SK-N-SH (cell line): ENCODE measurements at regions not wholly inside any gene's neighbourhood (a gene's known extent, or its start where the extent isn't known, plus 50 kb on each side); places are given as distances from the start of the nearest gene placed in this dataset.

Source experiments
- CTCF ChIA-PET: fragments of 300-600, 350-600 bp; formaldehyde crosslinking; extraction: SDS; loops from one replicate; lab custom pipeline; 2021; lab: Yijun Ruan, JAX
- POLR2A ChIA-PET: fragments of 350-600 bp; sonication (Branson Sonifier 250); formaldehyde crosslinking; extraction: SDS; loops from one replicate; lab custom pipeline; 2020; ENCODE audit warnings: antibody characterized with exemption, inconsistent platforms; lab: Yijun Ruan, JAX
- DNase-seq: peaks from one replicate; pipeline ENCODE4 v3.0.0; 2012
- H2AFZ ChIP-seq: fragments of 200-600 bp; sonication (generic); 2 replicates; pipeline ENCODE4 v1.8.1; 2016; ENCODE audit warnings: antibody characterized with exemption, mild to moderate bottlenecking, low read depth
- H3F3A ChIP-seq: fragments of 200-600 bp; sonication (generic); replicated peaks from 2 replicates; pipeline ENCODE3; 2016; ENCODE audit warnings: antibody characterized with exemption, mild to moderate bottlenecking; ENCODE audit not compliant: insufficient read depth
- H3K27ac ChIP-seq, 2 experiments: fragments of 200-500 bp in 1 of 2; fragments of 200-600 bp in 1 of 2; sonication (Bioruptor generic) in 1 of 2; sonication (generic), shearing (Covaris generic) in 1 of 2; 2 replicates each; pipeline versions ENCODE4 v1.5.1 to v1.6.1; 2014 to 2016; ENCODE audit warnings: low read depth in 2 of 2, inconsistent platforms in 1 of 2, low read length in 1 of 2, mild to moderate bottlenecking in 1 of 2, mixed read lengths in 1 of 2
- H3K27me3 ChIP-seq: fragments of 200-600 bp; sonication (generic), shearing (Covaris generic); 2 replicates; pipeline ENCODE4 v1.6.1; 2016; ENCODE audit warnings: mixed run types; ENCODE audit not compliant: insufficient read depth
- H3K36me3 ChIP-seq, 2 experiments: fragments of 200-500 bp in 1 of 2; fragments of 200-600 bp in 1 of 2; sonication (Bioruptor generic) in 1 of 2; sonication (generic) in 1 of 2; replicated peaks in 1 of 2; 2 replicates each; pipeline versions ENCODE3 to v1.5.1; 2014 to 2016; ENCODE audit warnings: low read length in 1 of 2, mild to moderate bottlenecking in 1 of 2; ENCODE audit not compliant: insufficient read depth in 2 of 2, control insufficient read depth in 1 of 2
- H3K4me1 ChIP-seq, 2 experiments: fragments of 200-500 bp in 1 of 2; fragments of 200-600 bp in 1 of 2; sonication (Bioruptor generic) in 1 of 2; sonication (generic), shearing (Covaris generic) in 1 of 2; 2 replicates each; pipeline versions ENCODE4 v1.5.1 to v1.6.1; 2014 to 2016; ENCODE audit warnings: low read depth in 1 of 2, low read length in 1 of 2, mixed run types in 1 of 2; ENCODE audit not compliant: insufficient read depth in 2 of 2, control insufficient read depth in 1 of 2
- H3K4me2 ChIP-seq: fragments of 200-600 bp; sonication (generic), shearing (Covaris generic); 2 replicates; pipeline ENCODE4 v1.6.1; 2017; ENCODE audit warnings: mixed run types
- H3K4me3 ChIP-seq, 2 experiments: fragments of 200-500 bp in 1 of 2; fragments of 200-600 bp in 1 of 2; sonication (Bioruptor generic) in 1 of 2; sonication (generic), shearing (Covaris generic) in 1 of 2; 2 replicates each; pipeline versions ENCODE4 v1.5.1 to v1.8.1; 2014 to 2016; ENCODE audit warnings: low read depth in 2 of 2, inconsistent platforms in 1 of 2, low read length in 1 of 2, mild to moderate bottlenecking in 1 of 2, mixed read lengths in 1 of 2, moderate library complexity in 1 of 2
- H3K79me2 ChIP-seq: fragments of 200-600 bp; sonication (generic); 2 replicates; pipeline ENCODE4 v1.8.1; 2017; ENCODE audit warnings: mild to moderate bottlenecking; ENCODE audit not compliant: insufficient read depth
- H3K9ac ChIP-seq: fragments of 200-600 bp; sonication (generic); 2 replicates; pipeline ENCODE4 v1.6.1; 2017; ENCODE audit warnings: mixed run types
- H3K9me2 ChIP-seq: fragments of 200-600 bp; sonication (generic); 2 replicates; pipeline ENCODE4 v1.6.1; 2017; ENCODE audit warnings: mixed run types
- H3K9me3 ChIP-seq: fragments of 200-600 bp; sonication (generic); 2 replicates; pipeline ENCODE4 v1.6.1; 2017; ENCODE audit warnings: mixed run types, mild to moderate bottlenecking, moderate library complexity
- H4K20me1 ChIP-seq: fragments of 200-600 bp; sonication (generic); 2 replicates; pipeline ENCODE4 v1.6.1; 2017; ENCODE audit warnings: mild to moderate bottlenecking, mixed run types; ENCODE audit not compliant: insufficient read depth
- ELF1 ChIP-seq: IDR thresholded peaks from 2 replicates; pipeline ENCODE4 v1.4.0; 2012
- EZH2phosphoT487 ChIP-seq: fragments of 200-600 bp; sonication (generic); IDR thresholded peaks from 2 replicates; pipeline ENCODE4 v1.6.1; 2017; ENCODE audit warnings: low read depth, mixed run types, mild to moderate bottlenecking, antibody characterized with exemption, moderate library complexity, borderline replicate concordance
- GABPA ChIP-seq: IDR thresholded peaks from 2 replicates; pipeline ENCODE4 v1.4.0; 2012; ENCODE audit warnings: low read depth, mild to moderate bottlenecking
- NRF1 ChIP-seq: IDR thresholded peaks from 2 replicates; pipeline ENCODE4 v1.6.1; 2012; ENCODE audit warnings: low read depth, mild to moderate bottlenecking, low read length
- POLR2AphosphoS5 ChIP-seq: IDR thresholded peaks from 2 replicates; pipeline ENCODE4 v1.6.1; 2012; ENCODE audit warnings: low read depth, low read length
- RAD21 ChIP-seq: IDR thresholded peaks from 2 replicates; pipeline ENCODE4 v1.6.1; 2012; ENCODE audit warnings: mild to moderate bottlenecking, low read length
- RCOR1 ChIP-seq: fragments of 150-350 bp; IDR thresholded peaks from 2 replicates; pipeline ENCODE4 v1.6.1; 2017; ENCODE audit warnings: antibody characterized with exemption, low read length
- RXRA ChIP-seq: IDR thresholded peaks from 2 replicates; pipeline ENCODE4 v1.4.0; 2012; ENCODE audit warnings: low read depth, mild to moderate bottlenecking, borderline replicate concordance
- SIN3A ChIP-seq: IDR thresholded peaks from 2 replicates; pipeline ENCODE4 v1.6.1; 2012; ENCODE audit warnings: low read depth, mild to moderate bottlenecking, low read length, moderate library complexity, borderline replicate concordance
- SMC3 ChIP-seq: IDR thresholded peaks from 2 replicates; pipeline ENCODE4 v1.6.1; 2012; ENCODE audit warnings: low read depth, low read length, improper control_type of control experiment
- TCF12 ChIP-seq: IDR thresholded peaks from 2 replicates; pipeline ENCODE4 v1.4.0; 2012
- TEAD4 ChIP-seq: IDR thresholded peaks from 2 replicates; pipeline ENCODE4 v1.4.0; 2012; ENCODE audit warnings: mild to moderate bottlenecking, borderline replicate concordance; ENCODE audit not compliant: insufficient read depth
- YY1 ChIP-seq: IDR thresholded peaks from 2 replicates; pipeline ENCODE4 v1.4.0; 2012; ENCODE audit warnings: low read depth, mild to moderate bottlenecking
- WGBS: methylation state at CpG from one replicate; pipeline ENCODE4 v1.1.6; 2017; ENCODE audit warnings: low lambda C conversion rate; 5-methylcytosine and 5-hydroxymethylcytosine counted together
- TF ChIP-seq, protein P1 (sequence below): IDR thresholded peaks from 2 replicates; pipeline ENCODE4 v1.6.1; 2012; ENCODE audit warnings: mild to moderate bottlenecking, low read depth, low read length, moderate library complexity
- TF ChIP-seq, protein P2 (sequence below): IDR thresholded peaks from 2 replicates; pipeline ENCODE4; 2012
- TF ChIP-seq, protein P3 (sequence below): fragments of 200-600 bp; sonication (generic); IDR thresholded peaks from 2 replicates; pipeline ENCODE4 v1.6.1; 2017; ENCODE audit warnings: antibody characterized with exemption, mild to moderate bottlenecking, moderate library complexity
- TF ChIP-seq, protein P4 (sequence below): IDR thresholded peaks from 2 replicates; pipeline ENCODE4 v1.4.0; 2012; ENCODE audit warnings: low read depth, borderline replicate concordance
- TF ChIP-seq, protein P5 (sequence below): fragments of 150-350 bp; IDR thresholded peaks from 2 replicates; pipeline ENCODE4 v1.6.1; 2016; ENCODE audit warnings: mild to moderate bottlenecking, low read depth, low read length

DNA sequence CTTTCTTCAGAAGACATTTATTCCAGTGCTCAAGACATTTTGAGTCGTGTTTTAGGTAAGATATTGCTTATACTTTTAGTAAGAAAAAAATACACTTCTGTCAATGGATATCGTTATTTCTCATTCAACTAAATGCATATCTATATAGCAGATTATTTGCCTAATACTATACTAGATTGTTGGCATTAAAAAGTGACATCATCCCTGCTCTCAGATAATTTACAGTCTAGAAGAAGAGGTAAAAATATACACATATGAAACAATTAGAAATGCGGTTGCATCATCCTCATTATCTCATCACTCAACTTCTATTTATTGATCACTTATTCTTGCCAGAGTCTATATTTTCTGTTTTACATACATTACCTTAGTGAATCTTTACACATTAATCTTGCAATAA, 367.7 kb downstream of the ADGRL2 start:
- no peaks in the 10 kb centered on the region for H3K9me3 ChIP-seq
- no peaks in the 10 kb centered on the region for H3K36me3 ChIP-seq
- TF ChIP-seq, protein P1, sequence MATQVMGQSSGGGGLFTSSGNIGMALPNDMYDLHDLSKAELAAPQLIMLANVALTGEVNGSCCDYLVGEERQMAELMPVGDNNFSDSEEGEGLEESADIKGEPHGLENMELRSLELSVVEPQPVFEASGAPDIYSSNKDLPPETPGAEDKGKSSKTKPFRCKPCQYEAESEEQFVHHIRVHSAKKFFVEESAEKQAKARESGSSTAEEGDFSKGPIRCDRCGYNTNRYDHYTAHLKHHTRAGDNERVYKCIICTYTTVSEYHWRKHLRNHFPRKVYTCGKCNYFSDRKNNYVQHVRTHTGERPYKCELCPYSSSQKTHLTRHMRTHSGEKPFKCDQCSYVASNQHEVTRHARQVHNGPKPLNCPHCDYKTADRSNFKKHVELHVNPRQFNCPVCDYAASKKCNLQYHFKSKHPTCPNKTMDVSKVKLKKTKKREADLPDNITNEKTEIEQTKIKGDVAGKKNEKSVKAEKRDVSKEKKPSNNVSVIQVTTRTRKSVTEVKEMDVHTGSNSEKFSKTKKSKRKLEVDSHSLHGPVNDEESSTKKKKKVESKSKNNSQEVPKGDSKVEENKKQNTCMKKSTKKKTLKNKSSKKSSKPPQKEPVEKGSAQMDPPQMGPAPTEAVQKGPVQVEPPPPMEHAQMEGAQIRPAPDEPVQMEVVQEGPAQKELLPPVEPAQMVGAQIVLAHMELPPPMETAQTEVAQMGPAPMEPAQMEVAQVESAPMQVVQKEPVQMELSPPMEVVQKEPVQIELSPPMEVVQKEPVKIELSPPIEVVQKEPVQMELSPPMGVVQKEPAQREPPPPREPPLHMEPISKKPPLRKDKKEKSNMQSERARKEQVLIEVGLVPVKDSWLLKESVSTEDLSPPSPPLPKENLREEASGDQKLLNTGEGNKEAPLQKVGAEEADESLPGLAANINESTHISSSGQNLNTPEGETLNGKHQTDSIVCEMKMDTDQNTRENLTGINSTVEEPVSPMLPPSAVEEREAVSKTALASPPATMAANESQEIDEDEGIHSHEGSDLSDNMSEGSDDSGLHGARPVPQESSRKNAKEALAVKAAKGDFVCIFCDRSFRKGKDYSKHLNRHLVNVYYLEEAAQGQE = no peak
- TF ChIP-seq GABPA (no peak), TCF12 (no peak), SMC3 (no peak), TEAD4 (no peak), EZH2phosphoT487 (no peak), POLR2AphosphoS5 (no peak), NRF1 (no peak), YY1 (no peak), RCOR1 (no peak), ELF1 (no peak), SIN3A (no peak), RAD21 (no peak), RXRA (no peak)
- TF ChIP-seq, protein P2, sequence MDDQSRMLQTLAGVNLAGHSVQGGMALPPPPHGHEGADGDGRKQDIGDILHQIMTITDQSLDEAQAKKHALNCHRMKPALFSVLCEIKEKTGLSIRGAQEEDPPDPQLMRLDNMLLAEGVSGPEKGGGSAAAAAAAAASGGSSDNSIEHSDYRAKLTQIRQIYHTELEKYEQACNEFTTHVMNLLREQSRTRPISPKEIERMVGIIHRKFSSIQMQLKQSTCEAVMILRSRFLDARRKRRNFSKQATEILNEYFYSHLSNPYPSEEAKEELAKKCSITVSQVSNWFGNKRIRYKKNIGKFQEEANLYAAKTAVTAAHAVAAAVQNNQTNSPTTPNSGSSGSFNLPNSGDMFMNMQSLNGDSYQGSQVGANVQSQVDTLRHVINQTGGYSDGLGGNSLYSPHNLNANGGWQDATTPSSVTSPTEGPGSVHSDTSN = no peak
- TF ChIP-seq, protein P3, sequence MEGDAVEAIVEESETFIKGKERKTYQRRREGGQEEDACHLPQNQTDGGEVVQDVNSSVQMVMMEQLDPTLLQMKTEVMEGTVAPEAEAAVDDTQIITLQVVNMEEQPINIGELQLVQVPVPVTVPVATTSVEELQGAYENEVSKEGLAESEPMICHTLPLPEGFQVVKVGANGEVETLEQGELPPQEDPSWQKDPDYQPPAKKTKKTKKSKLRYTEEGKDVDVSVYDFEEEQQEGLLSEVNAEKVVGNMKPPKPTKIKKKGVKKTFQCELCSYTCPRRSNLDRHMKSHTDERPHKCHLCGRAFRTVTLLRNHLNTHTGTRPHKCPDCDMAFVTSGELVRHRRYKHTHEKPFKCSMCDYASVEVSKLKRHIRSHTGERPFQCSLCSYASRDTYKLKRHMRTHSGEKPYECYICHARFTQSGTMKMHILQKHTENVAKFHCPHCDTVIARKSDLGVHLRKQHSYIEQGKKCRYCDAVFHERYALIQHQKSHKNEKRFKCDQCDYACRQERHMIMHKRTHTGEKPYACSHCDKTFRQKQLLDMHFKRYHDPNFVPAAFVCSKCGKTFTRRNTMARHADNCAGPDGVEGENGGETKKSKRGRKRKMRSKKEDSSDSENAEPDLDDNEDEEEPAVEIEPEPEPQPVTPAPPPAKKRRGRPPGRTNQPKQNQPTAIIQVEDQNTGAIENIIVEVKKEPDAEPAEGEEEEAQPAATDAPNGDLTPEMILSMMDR = no peak
- TF ChIP-seq, protein P4, sequence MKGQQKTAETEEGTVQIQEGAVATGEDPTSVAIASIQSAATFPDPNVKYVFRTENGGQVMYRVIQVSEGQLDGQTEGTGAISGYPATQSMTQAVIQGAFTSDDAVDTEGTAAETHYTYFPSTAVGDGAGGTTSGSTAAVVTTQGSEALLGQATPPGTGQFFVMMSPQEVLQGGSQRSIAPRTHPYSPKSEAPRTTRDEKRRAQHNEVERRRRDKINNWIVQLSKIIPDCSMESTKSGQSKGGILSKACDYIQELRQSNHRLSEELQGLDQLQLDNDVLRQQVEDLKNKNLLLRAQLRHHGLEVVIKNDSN = no peak
- TF ChIP-seq, protein P5, sequence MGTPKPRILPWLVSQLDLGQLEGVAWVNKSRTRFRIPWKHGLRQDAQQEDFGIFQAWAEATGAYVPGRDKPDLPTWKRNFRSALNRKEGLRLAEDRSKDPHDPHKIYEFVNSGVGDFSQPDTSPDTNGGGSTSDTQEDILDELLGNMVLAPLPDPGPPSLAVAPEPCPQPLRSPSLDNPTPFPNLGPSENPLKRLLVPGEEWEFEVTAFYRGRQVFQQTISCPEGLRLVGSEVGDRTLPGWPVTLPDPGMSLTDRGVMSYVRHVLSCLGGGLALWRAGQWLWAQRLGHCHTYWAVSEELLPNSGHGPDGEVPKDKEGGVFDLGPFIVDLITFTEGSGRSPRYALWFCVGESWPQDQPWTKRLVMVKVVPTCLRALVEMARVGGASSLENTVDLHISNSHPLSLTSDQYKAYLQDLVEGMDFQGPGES = no peak
- no peaks in the 10 kb centered on the region for H3K27me3 ChIP-seq
- POLR2A ChIA-PET = no interaction called here
- H3K79me2 ChIP-seq = no peaks in the 10 kb centered on the region
- no peak overlapping the region for H3K9ac ChIP-seq
- H3K27ac ChIP-seq = no peak overlapping the region
- H3K4me3 ChIP-seq = no peak overlapping the region
- H3K9me2 ChIP-seq = no peaks in the 10 kb centered on the region
- WGBS = 57% methylated on average over 3 of the region's 3 CpGs
- CTCF ChIA-PET = no interaction called here
- no peaks in the 10 kb centered on the region for H3K4me1 ChIP-seq
- no peak overlapping the region for H3K4me2 ChIP-seq
- no peak overlapping the region for H2AFZ ChIP-seq
- no peaks in the 10 kb centered on the region for H3F3A ChIP-seq
- H4K20me1 ChIP-seq = no peaks in the 10 kb centered on the region
- no peak for DNase-seq
